Hematopoietic multipotent progenitor cell treated with erythropoietin and hydrocortisone succinate and interleukin-3 and kit ligand, for 8 days (in vitro differentiated cells): ENCODE measurements at regions not wholly inside any gene's neighbourhood (a gene's known extent, or its start where the extent isn't known, plus 50 kb on each side); places are given as distances from the start of the nearest gene placed in this dataset.

Experiments used
- DNase-seq: peaks from one replicate; pipeline ENCODE4 v3.0.0-alpha.2; 2015

GRCh38 chr2:195029804-195030654 is 627.0 kb upstream of the SLC39A10 start:
- no peak for DNase-seq

- DNase-seq = no peak
Measured at GRCh38 chr2:195027947-195028346, 629.1 kb upstream of the SLC39A10 start.

GRCh38 chr2:195026261-195026660 is 630.8 kb upstream of the SLC39A10 start:
- DNase-seq = no peak

GRCh38 chr2:195022508-195022830 is 634.6 kb upstream of the SLC39A10 start:
- no peak for DNase-seq

- no peak for DNase-seq
Measured at GRCh38 chr2:195021711-195022507, 635.1 kb upstream of the SLC39A10 start.

GRCh38 chr2:195018462-195018861 is 638.6 kb upstream of the SLC39A10 start:
- no peak for DNase-seq

- DNase-seq = no peak
Measured at GRCh38 chr2:195017890-195018289, 639.1 kb upstream of the SLC39A10 start.

- DNase-seq = no peak
Measured at GRCh38 chr2:195016841-195017240, 640.2 kb upstream of the SLC39A10 start.

- no peak for DNase-seq
Measured at GRCh38 chr2:195009202-195009601, 647.8 kb upstream of the SLC39A10 start.

- DNase-seq = no peak
Measured at GRCh38 chr2:195006856-195007255, 650.2 kb upstream of the SLC39A10 start.

GRCh38 chr2:195003881-195004471 is 653.0 kb upstream of the SLC39A10 start:
- no peak for DNase-seq

GRCh38 chr2:195001924-195002323 is 655.1 kb upstream of the SLC39A10 start:
- DNase-seq = no peak

GRCh38 chr2:194999771-195000170 is 657.3 kb upstream of the SLC39A10 start:
- DNase-seq = no peak

- DNase-seq = no peak
Measured at GRCh38 chr2:194992648-194993047, 664.4 kb upstream of the SLC39A10 start.

- no peak for DNase-seq
Measured at GRCh38 chr2:194985258-194985657, 671.8 kb upstream of the SLC39A10 start.

GRCh38 chr2:194962254-194962653 is 694.8 kb upstream of the SLC39A10 start:
- DNase-seq = no peak

- DNase-seq = no peak
Measured at GRCh38 chr2:194954218-194954617, 702.8 kb upstream of the SLC39A10 start.

- DNase-seq = no peak
Measured at GRCh38 chr2:194946826-194947225, 710.2 kb upstream of the SLC39A10 start.

GRCh38 chr2:194938066-194938465 is 719.0 kb upstream of the SLC39A10 start:
- no peak for DNase-seq

GRCh38 chr2:194927489-194927888 is 729.5 kb upstream of the SLC39A10 start:
- no peak for DNase-seq

- DNase-seq = no peak
Measured at GRCh38 chr2:194926873-194927272, 730.2 kb upstream of the SLC39A10 start.

- no peak for DNase-seq
Measured at GRCh38 chr2:194925742-194926141, 731.3 kb upstream of the SLC39A10 start.

- no peak for DNase-seq
Measured at GRCh38 chr2:194917519-194917918, 739.5 kb upstream of the SLC39A10 start.

GRCh38 chr2:194915485-194915884 is 741.5 kb upstream of the SLC39A10 start:
- no peak for DNase-seq
